Psoas muscle (tissue), 7 donors: ENCODE measurements at regions not wholly inside any gene's neighbourhood (a gene's known extent, or its start where the extent isn't known, plus 50 kb on each side); places are given as distances from the start of the nearest gene placed in this dataset.

Experiments
- ATAC-seq, 4 donors: fragments of 200-7000 bp; cut with Tn5 transposase; one replicate each; pipeline ENCODE4 v1.9.1; 2020; ENCODE audit warnings: moderate library complexity in 3 of 4, mild to moderate bottlenecking in 2 of 4
- DNase-seq, 2 donors: peaks; one replicate each; pipeline ENCODE4 v3.0.0-alpha.2; 2020
- H3K27ac ChIP-seq: fragments of 200-600 bp; one replicate; pipeline ENCODE4 v1.8.0; 2022
- H3K27me3 ChIP-seq, 3 donors: fragments of 200-600 bp in 1 of 3; one replicate each; pipeline versions ENCODE4 v1.6.1 to v1.8.0; 2013 to 2022; ENCODE audit warnings: low read length in 2 of 3, mild to moderate bottlenecking in 2 of 3, moderate library complexity in 1 of 3; ENCODE audit not compliant: insufficient read depth in 3 of 3
- H3K36me3 ChIP-seq, 2 donors: fragments of 200-600 bp in 1 of 2; one replicate each; pipeline versions ENCODE4 v1.6.1 to v1.8.0; 2013 to 2022; ENCODE audit warnings: low read depth in 1 of 2, mild to moderate bottlenecking in 1 of 2, moderate library complexity in 1 of 2; ENCODE audit not compliant: insufficient read depth in 1 of 2
- H3K4me1 ChIP-seq: fragments of 200-600 bp; one replicate; pipeline ENCODE4 v1.8.0; 2022
- H3K4me3 ChIP-seq: fragments of 200-600 bp; one replicate; pipeline ENCODE4 v1.8.0; 2022; ENCODE audit warnings: mild to moderate bottlenecking
- H3K9me3 ChIP-seq: fragments of 200-600 bp; one replicate; pipeline ENCODE4 v1.8.0; 2022
- CTCF ChIP-seq: fragments of 200-600 bp; IDR thresholded peaks from one replicate; pipeline ENCODE4 v1.8.0; 2022; ENCODE audit warnings: antibody characterized with exemption
- WGBS, 3 donors: extraction: QIAGEN DNeasy Blood & Tissue Kit; methylation state at CpG; one replicate each; pipeline versions ENCODE4 v1.1.6 to v1.1.7; 2013; 5-methylcytosine and 5-hydroxymethylcytosine counted together
- intact Hi-C, 2 donors: fragments of 100-400 bp; cut with DNase I; formaldehyde crosslinking; loops; one replicate each; pipeline versions ENCODE4 v1.11.0 to v1.14.2; 2022
- donor health status: healthy with polysubstance abuse.
- donor health status: DM: no; HTN: no; CAD: no; lungs with moderate emphysema.
- donor health status: Bipolar disorder and iron deficiency.
- donor health status: healthy.
- donor health status: DM: yes; HTN: yes; CAD: no.
- donor health status: DM: no; HTN: no; CAD: no.
- donor health status: DM: yes; HTN: yes; CAD: no.

- intact Hi-C loops = no loop called here
- no peaks in the 10 kb centered on the region for H3K36me3 ChIP-seq
- no peak overlapping the region for H3K27ac ChIP-seq
- TF ChIP-seq CTCF = no peak
- DNase-seq = no peak
- H3K4me3 ChIP-seq = no peak overlapping the region
- H3K27me3 ChIP-seq = no peaks in the 10 kb centered on the region
- peaks cover 6% of the 10 kb centered on the region for H3K4me1 ChIP-seq
- no peak for ATAC-seq
- H3K9me3 ChIP-seq = no peaks in the 10 kb centered on the region
- WGBS, 3 donors = 88 to 93% (median 92%) methylated on average over 4 of the region's 4 CpGs
Observed at GRCh38 chr6:22068561-22069305, 228.1 kb downstream of the PRL start.

GRCh38 chr6:22069306-22069800 lies 227.5 kb downstream of the PRL start:
- no peak overlapping the region for H3K27ac ChIP-seq
- no peaks in the 10 kb centered on the region for H3K27me3 ChIP-seq
- H3K36me3 ChIP-seq = no peaks in the 10 kb centered on the region
- no peak for TF ChIP-seq CTCF
- no peak overlapping the region for H3K4me3 ChIP-seq
- intact Hi-C loops = no loop called here
- DNase-seq = no peak
- WGBS, 3 donors = 45 to 54% (median 51%) methylated on average over 3 of the region's 3 CpGs
- H3K4me1 ChIP-seq = peaks cover 6% of the 10 kb centered on the region
- no peaks in the 10 kb centered on the region for H3K9me3 ChIP-seq
- no peak for ATAC-seq

GRCh38 chr6:22071270-22072041 lies 225.4 kb downstream of the PRL start:
- no peaks in the 10 kb centered on the region for H3K27me3 ChIP-seq
- H3K4me1 ChIP-seq = peaks cover 6% of the 10 kb centered on the region
- peak overlapping the region; percentile 5 for H3K4me3 ChIP-seq
- WGBS, 3 donors = 20 to 24% (median 22%) methylated on average over 8 of the region's 8 CpGs
- DNase-seq (no peak), ATAC-seq (peak in 2 of 4 donors; percentile 52 to 53)
- no peaks in the 10 kb centered on the region for H3K36me3 ChIP-seq
- no peaks in the 10 kb centered on the region for H3K9me3 ChIP-seq
- H3K27ac ChIP-seq = no peak overlapping the region
- no peak for TF ChIP-seq CTCF
- intact Hi-C loops = no loop called here

DNA sequence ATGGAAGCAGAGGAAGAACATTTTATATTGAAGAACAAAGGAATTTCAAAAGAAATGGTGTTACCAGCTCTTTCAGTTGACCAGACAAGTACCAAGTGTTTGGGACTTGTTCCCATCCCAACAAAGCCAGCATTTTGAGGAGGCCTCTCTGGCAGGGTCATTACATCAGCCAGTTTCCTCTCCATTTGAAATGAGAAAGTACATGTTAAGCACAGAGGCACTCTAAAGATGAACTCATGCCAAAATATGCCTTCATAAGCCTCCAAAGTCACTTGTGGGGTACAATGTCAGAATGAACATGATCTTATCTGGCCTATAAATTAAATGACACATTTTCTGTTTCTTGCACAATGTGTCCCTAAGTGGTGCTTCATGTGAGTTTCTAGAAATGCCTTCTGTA lies 223.9 kb downstream of the PRL start:
- no peak for DNase-seq
- H3K4me1 ChIP-seq = peaks cover 6% of the 10 kb centered on the region
- no peak overlapping the region for H3K27ac ChIP-seq
- no peak overlapping the region for H3K4me3 ChIP-seq
- ATAC-seq = no peak
- TF ChIP-seq CTCF = no peak
- no peaks in the 10 kb centered on the region for H3K27me3 ChIP-seq
- no peaks in the 10 kb centered on the region for H3K36me3 ChIP-seq
- intact Hi-C loops = no loop called here
- no peaks in the 10 kb centered on the region for H3K9me3 ChIP-seq
